Trophoblast cell (in vitro differentiated cells and primary cell): ENCODE measurements at regions not wholly inside any gene's neighbourhood (a gene's known extent, or its start where the extent isn't known, plus 50 kb on each side); places are given as distances from the start of the nearest gene placed in this dataset.

Experiments used
- DNase-seq, 2 donors: peaks; one replicate each; pipeline ENCODE4 v3.0.0-alpha.2; 2016
- H2AFZ ChIP-seq: 2 replicates; pipeline ENCODE4 v1.6.1; 2013; ENCODE audit warnings: low read length, moderate library complexity, mild to moderate bottlenecking; ENCODE audit not compliant: insufficient read depth, poor library complexity
- H2AK5ac ChIP-seq: 2 replicates; pipeline ENCODE4 v1.6.1; 2013; ENCODE audit warnings: mild to moderate bottlenecking, low read length
- H2BK120ac ChIP-seq: 2 replicates; pipeline ENCODE4 v1.6.1; 2013; ENCODE audit warnings: low read length, mild to moderate bottlenecking, moderate library complexity; ENCODE audit not compliant: insufficient read depth, poor library complexity
- H2BK12ac ChIP-seq: 2 replicates; pipeline ENCODE4 v1.6.1; 2013; ENCODE audit warnings: mild to moderate bottlenecking, low read length, moderate library complexity
- H2BK5ac ChIP-seq: 2 replicates; pipeline ENCODE4 v1.6.1; 2013; ENCODE audit warnings: low read length, low read depth, moderate library complexity, mild to moderate bottlenecking; ENCODE audit not compliant: poor library complexity
- H3K14ac ChIP-seq: 2 replicates; pipeline ENCODE4 v1.6.1; 2013; ENCODE audit warnings: mild to moderate bottlenecking, low read length
- H3K18ac ChIP-seq: 2 replicates; pipeline ENCODE4 v1.6.1; 2013; ENCODE audit warnings: mild to moderate bottlenecking, low read length
- H3K23ac ChIP-seq: 2 replicates; pipeline ENCODE4 v1.6.1; 2013; ENCODE audit warnings: low read length
- H3K27ac ChIP-seq: 2 replicates; pipeline ENCODE4 v1.5.1; 2013; ENCODE audit warnings: low read depth, mild to moderate bottlenecking, inconsistent platforms, low read length, moderate library complexity
- H3K27me3 ChIP-seq: 2 replicates; pipeline ENCODE4 v1.6.1; 2013; ENCODE audit warnings: inconsistent platforms, mild to moderate bottlenecking, low read length, moderate library complexity; ENCODE audit not compliant: insufficient read depth
- H3K36me3 ChIP-seq, 2 experiments: 1 replicate in 1 of 2; 2 replicates in 1 of 2; pipeline ENCODE4 v1.6.1; 2013; ENCODE audit warnings: low read length in 2 of 2, mild to moderate bottlenecking in 2 of 2, moderate library complexity in 1 of 2; ENCODE audit not compliant: insufficient read depth in 2 of 2, control insufficient read depth in 1 of 2
- H3K4ac ChIP-seq: 2 replicates; pipeline ENCODE4 v1.6.1; 2013; ENCODE audit warnings: low read depth, mild to moderate bottlenecking, low read length, moderate library complexity
- H3K4me1 ChIP-seq, 2 experiments: 1 replicate in 1 of 2; 2 replicates in 1 of 2; pipeline ENCODE4 v1.6.1; 2013; ENCODE audit warnings: low read length in 2 of 2, mild to moderate bottlenecking in 2 of 2, moderate library complexity in 1 of 2; ENCODE audit not compliant: insufficient read depth in 2 of 2, control insufficient read depth in 1 of 2
- H3K4me2 ChIP-seq: 2 replicates; pipeline ENCODE4 v1.6.1; 2013; ENCODE audit warnings: inconsistent platforms, mild to moderate bottlenecking, low read length, moderate library complexity
- H3K4me3 ChIP-seq: 2 replicates; pipeline ENCODE4 v1.5.1; 2013; ENCODE audit warnings: mild to moderate bottlenecking, low read depth, low read length, inconsistent platforms
- H3K79me1 ChIP-seq: one replicate; pipeline ENCODE4 v1.6.1; 2013; ENCODE audit warnings: low read length
- H3K79me2 ChIP-seq: 2 replicates; pipeline ENCODE4 v1.6.1; 2013; ENCODE audit warnings: low read length, mild to moderate bottlenecking; ENCODE audit not compliant: control insufficient read depth, insufficient read depth, poor library complexity
- H3K9ac ChIP-seq: 2 replicates; pipeline ENCODE4 v1.6.1; 2013; ENCODE audit warnings: mild to moderate bottlenecking, low read length
- H3K9me3 ChIP-seq: 2 replicates; pipeline ENCODE4 v1.6.1; 2013; ENCODE audit warnings: low read depth, mild to moderate bottlenecking, control low read depth, inconsistent platforms, low read length; ENCODE audit not compliant: insufficient read depth
- H4K12ac ChIP-seq: 2 replicates; pipeline ENCODE4 v1.6.1; 2013; ENCODE audit warnings: low read depth, mild to moderate bottlenecking, low read length, moderate library complexity
- H4K8ac ChIP-seq: 2 replicates; pipeline ENCODE4 v1.6.1; 2013; ENCODE audit warnings: low read depth, mild to moderate bottlenecking, low read length, moderate library complexity
- H4K91ac ChIP-seq: one replicate; pipeline ENCODE4 v1.6.1; 2013; ENCODE audit warnings: low read depth, mild to moderate bottlenecking, low read length, moderate library complexity
- WGBS: extraction: QIAGEN DNeasy Blood & Tissue Kit; methylation state at CpG from one replicate; pipeline ENCODE4 v1.1.7; 2013; ENCODE audit warnings: missing lambda C conversion rate; ENCODE audit not compliant: insufficient read length, insufficient coverage; ENCODE audit errors: extremely low coverage; 5-methylcytosine and 5-hydroxymethylcytosine counted together

DNA sequence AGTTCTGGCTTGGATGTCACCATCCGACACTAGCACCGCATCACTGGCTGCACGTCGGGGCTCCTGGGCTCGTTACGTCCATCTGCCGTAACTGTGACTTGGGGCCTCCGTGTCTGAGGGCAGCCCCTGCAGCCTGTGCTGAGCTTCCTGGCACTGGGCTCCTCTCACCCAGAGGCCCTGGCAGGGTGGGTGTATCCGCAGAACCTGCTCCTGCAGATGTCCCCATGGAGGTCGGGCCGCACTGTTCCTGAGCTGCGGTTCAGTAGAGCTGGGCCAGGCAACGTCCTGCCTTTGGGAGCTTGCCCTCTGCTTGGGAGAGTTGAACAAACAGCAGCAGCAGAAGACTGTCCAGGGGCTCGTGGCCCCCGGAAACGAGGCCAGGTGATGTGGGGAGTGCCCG is 71.4 kb downstream of the RGS12 start:
- Histone ChIP-seq H4K91ac (no peak overlapping the region), H3K4me2 (no peak overlapping the region), H3K4ac (no peak overlapping the region), H3K18ac (no peak overlapping the region), H2BK5ac (no peak overlapping the region), H3K79me1 (no peaks in the 10 kb centered on the region), H3K9ac (no peak overlapping the region), H3K9me3 (peaks cover 9% of the 10 kb centered on the region), H2AFZ (no peak overlapping the region), H3K27ac (no peak overlapping the region), H4K12ac (no peak overlapping the region), H3K27me3 (no peaks in the 10 kb centered on the region), H2BK12ac (no peak overlapping the region), H3K36me3 (no peaks in the 10 kb centered on the region), H4K8ac (no peak overlapping the region), H3K14ac (no peak overlapping the region), H3K4me3 (no peak overlapping the region), H3K79me2 (no peaks in the 10 kb centered on the region), H2BK120ac (no peak overlapping the region), H3K4me1 (no peaks in the 10 kb centered on the region), H2AK5ac (no peak overlapping the region), H3K23ac (no peak overlapping the region)
- WGBS: no CpG with 5 or more reads among the region's 17 CpGs
- DNase-seq: no peak

GRCh38 chr4:3364634-3365314 is 72.0 kb downstream of the RGS12 start:
- WGBS: no CpG with 5 or more reads among the region's 18 CpGs
- H3K23ac ChIP-seq: no peak overlapping the region
- no peak overlapping the region for H3K18ac ChIP-seq
- DNase-seq: no peak
- H3K14ac ChIP-seq: no peak overlapping the region
- no peak overlapping the region for H3K4me3 ChIP-seq
- H3K9me3 ChIP-seq: peaks cover 9% of the 10 kb centered on the region
- H2AFZ ChIP-seq: no peak overlapping the region
- no peaks in the 10 kb centered on the region for H3K79me1 ChIP-seq
- H4K8ac ChIP-seq: no peak overlapping the region
- H4K91ac ChIP-seq: no peak overlapping the region
- no peak overlapping the region for H2BK12ac ChIP-seq
- H3K79me2 ChIP-seq: no peaks in the 10 kb centered on the region
- H3K4ac ChIP-seq: no peak overlapping the region
- no peak overlapping the region for H2BK5ac ChIP-seq
- H3K36me3 ChIP-seq: no peaks in the 10 kb centered on the region
- H3K4me2 ChIP-seq: no peak overlapping the region
- H2AK5ac ChIP-seq: no peak overlapping the region
- H4K12ac ChIP-seq: no peak overlapping the region
- H3K4me1 ChIP-seq: no peaks in the 10 kb centered on the region
- H2BK120ac ChIP-seq: no peak overlapping the region
- H3K9ac ChIP-seq: no peak overlapping the region
- H3K27ac ChIP-seq: no peak overlapping the region
- no peaks in the 10 kb centered on the region for H3K27me3 ChIP-seq

DNA sequence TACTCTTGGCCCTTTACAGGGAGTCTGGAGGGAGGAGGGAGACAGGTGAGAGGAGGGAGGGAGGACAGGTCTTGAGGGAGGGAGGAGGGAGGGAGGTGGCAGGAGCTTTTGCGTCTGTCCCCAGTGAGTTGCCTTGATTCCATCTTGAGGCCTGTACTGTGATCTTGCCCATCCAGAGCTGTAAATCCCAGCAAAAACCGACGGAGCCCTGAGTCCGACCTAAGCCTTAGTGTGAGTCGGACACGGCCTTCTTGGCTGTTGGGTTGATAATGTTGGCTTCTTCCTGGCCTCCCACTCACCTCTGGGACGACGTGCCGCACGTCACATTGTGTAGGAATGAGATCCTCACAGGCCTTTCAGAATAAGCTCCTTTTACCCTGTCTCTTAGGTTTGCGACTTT is 72.5 kb downstream of the RGS12 start:
- no peak overlapping the region for H3K4ac ChIP-seq
- no peak overlapping the region for H2BK12ac ChIP-seq
- H4K91ac ChIP-seq: no peak overlapping the region
- no peaks in the 10 kb centered on the region for H3K79me1 ChIP-seq
- H3K18ac ChIP-seq: no peak overlapping the region
- no peak overlapping the region for H3K23ac ChIP-seq
- H4K12ac ChIP-seq: no peak overlapping the region
- H2AFZ ChIP-seq: no peak overlapping the region
- no peak for DNase-seq
- no peaks in the 10 kb centered on the region for H3K4me1 ChIP-seq
- H4K8ac ChIP-seq: no peak overlapping the region
- no peak overlapping the region for H2BK120ac ChIP-seq
- peaks cover 9% of the 10 kb centered on the region for H3K9me3 ChIP-seq
- no peak overlapping the region for H2AK5ac ChIP-seq
- H3K27ac ChIP-seq: no peak overlapping the region
- no peaks in the 10 kb centered on the region for H3K27me3 ChIP-seq
- WGBS: no CpG with 5 or more reads among the region's 11 CpGs
- H3K4me3 ChIP-seq: no peak overlapping the region
- no peak overlapping the region for H2BK5ac ChIP-seq
- H3K14ac ChIP-seq: no peak overlapping the region
- H3K9ac ChIP-seq: no peak overlapping the region
- no peaks in the 10 kb centered on the region for H3K79me2 ChIP-seq
- no peaks in the 10 kb centered on the region for H3K36me3 ChIP-seq
- H3K4me2 ChIP-seq: no peak overlapping the region

DNA sequence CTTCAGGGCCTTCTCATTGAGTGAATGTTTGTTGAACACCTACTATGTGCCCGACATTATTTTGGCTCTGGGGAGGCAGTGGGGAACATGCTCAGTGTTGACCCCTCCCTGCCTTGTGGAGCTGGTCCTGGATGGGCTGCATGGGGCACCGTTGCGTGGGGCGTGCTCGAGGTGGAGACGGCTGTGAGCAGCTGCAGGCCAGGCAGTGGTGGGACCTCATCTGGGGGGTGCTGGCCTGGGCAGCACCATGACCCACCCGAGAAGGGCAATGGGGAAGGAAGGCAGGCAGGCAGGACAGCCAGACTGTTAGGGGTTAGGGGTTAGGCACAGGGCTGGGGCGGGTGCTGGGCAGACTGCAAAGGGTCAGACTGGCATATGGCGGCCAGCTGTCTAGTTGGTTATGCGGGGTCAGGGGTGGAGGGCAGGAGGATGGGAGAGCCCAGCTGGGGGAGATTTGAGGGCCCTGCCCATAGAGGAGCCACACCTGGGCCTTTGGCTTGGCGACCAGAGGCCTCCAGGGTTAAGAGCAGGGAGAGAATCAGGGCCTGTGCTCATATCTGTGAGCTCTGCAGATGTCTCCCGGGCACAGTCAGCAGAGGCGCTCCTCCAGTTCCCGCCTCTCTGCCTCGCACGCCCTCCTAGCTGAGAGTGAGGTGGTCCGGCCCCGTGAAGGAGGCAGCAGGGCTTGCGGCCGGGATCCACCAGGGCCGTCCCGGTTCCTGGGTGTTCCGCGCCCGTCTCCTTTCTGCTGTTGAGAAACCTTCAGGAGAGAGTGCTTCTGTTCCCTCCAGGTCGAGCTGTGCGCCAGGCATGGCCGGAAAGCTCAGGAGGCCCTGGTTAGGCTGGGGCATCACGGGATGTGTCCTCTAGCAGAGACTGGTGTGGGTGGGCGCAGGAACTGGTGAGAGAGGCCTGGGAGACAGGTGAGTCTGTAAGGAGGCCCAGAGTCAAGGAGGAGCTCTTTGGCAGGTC is 73.3 kb downstream of the RGS12 start:
- Histone ChIP-seq H3K14ac (no peak overlapping the region), H3K79me1 (no peaks in the 10 kb centered on the region), H4K91ac (no peak overlapping the region), H3K4me3 (no peak overlapping the region), H3K18ac (no peak overlapping the region), H3K23ac (no peak overlapping the region), H3K79me2 (no peaks in the 10 kb centered on the region), H3K27me3 (no peaks in the 10 kb centered on the region), H2BK5ac (no peak overlapping the region), H4K12ac (no peak overlapping the region), H3K27ac (no peak overlapping the region), H3K9me3 (peaks cover 9% of the 10 kb centered on the region), H3K4me1 (no peaks in the 10 kb centered on the region), H2AFZ (no peak overlapping the region), H3K4me2 (no peak overlapping the region), H2BK120ac (no peak overlapping the region), H4K8ac (no peak overlapping the region), H2BK12ac (no peak overlapping the region), H3K4ac (no peak overlapping the region), H2AK5ac (no peak overlapping the region), H3K36me3 (no peaks in the 10 kb centered on the region), H3K9ac (no peak overlapping the region)
- DNase-seq: no peak
- WGBS: no CpG with 5 or more reads among the region's 30 CpGs
